DND-41 (cell line): ENCODE measurements at regions not wholly inside any gene's neighbourhood (a gene's known extent, or its start where the extent isn't known, plus 50 kb on each side); places are given as distances from the start of the nearest gene placed in this dataset.

Experiments
- ATAC-seq: fragments of 200-7000 bp; cut with Tn5 transposase; 3 replicates; pipeline ENCODE4 v1.9.1; 2021; ENCODE audit warnings: low read depth; ENCODE audit not compliant: insufficient read depth
- DNase-seq: peaks from one replicate; pipeline ENCODE4 v3.0.0-alpha.2; 2020
- H2AFZ ChIP-seq: 2 replicates; pipeline ENCODE4 v1.6.0; 2012; ENCODE audit warnings: low read depth, low read length
- H3K27ac ChIP-seq: 2 replicates; pipeline ENCODE4 v1.5.1; 2012; ENCODE audit warnings: low read length, inconsistent platforms
- H3K27me3 ChIP-seq: fragments of 200-600 bp; sonication (generic); 2 replicates; pipeline ENCODE4 v1.6.0; 2012; ENCODE audit warnings: low read length, mild to moderate bottlenecking, inconsistent platforms; ENCODE audit not compliant: insufficient read depth, poor library complexity
- H3K36me3 ChIP-seq: 2 replicates; pipeline ENCODE4 v1.5.1; 2012; ENCODE audit warnings: low read length, inconsistent platforms; ENCODE audit not compliant: insufficient read depth
- H3K4me1 ChIP-seq: 2 replicates; pipeline ENCODE4 v1.5.1; 2012; ENCODE audit warnings: mild to moderate bottlenecking, low read length; ENCODE audit not compliant: insufficient read depth
- H3K4me2 ChIP-seq: 2 replicates; pipeline ENCODE4 v1.6.0; 2012; ENCODE audit warnings: mild to moderate bottlenecking, moderate library complexity, low read length, inconsistent platforms; ENCODE audit not compliant: insufficient read depth
- H3K4me3 ChIP-seq, 2 experiments: fragments of 200-600 bp in 1 of 2; shearing (Covaris generic) in 1 of 2; 2 replicates each; pipeline ENCODE4 v1.5.1; 2012 to 2016; ENCODE audit warnings: inconsistent platforms in 2 of 2, low read length in 2 of 2, mild to moderate bottlenecking in 2 of 2, low read depth in 1 of 2, moderate library complexity in 1 of 2
- H3K79me2 ChIP-seq: 2 replicates; pipeline ENCODE4 v1.6.0; 2012; ENCODE audit warnings: low read length, inconsistent platforms; ENCODE audit not compliant: insufficient read depth
- H3K9ac ChIP-seq: 2 replicates; pipeline ENCODE4 v1.6.0; 2012; ENCODE audit warnings: low read depth, mild to moderate bottlenecking, inconsistent platforms, low read length, moderate library complexity
- H3K9me3 ChIP-seq: 2 replicates; pipeline ENCODE4 v1.5.1; 2012; ENCODE audit warnings: low read length, moderate library complexity, mild to moderate bottlenecking, inconsistent platforms; ENCODE audit not compliant: insufficient read depth, severe bottlenecking
- H4K20me1 ChIP-seq: 2 replicates; pipeline ENCODE4 v1.6.0; 2012; ENCODE audit warnings: low read length; ENCODE audit not compliant: insufficient read depth
- CTCF ChIP-seq: IDR thresholded peaks from 2 replicates; pipeline ENCODE4 v1.5.1; 2012; ENCODE audit warnings: borderline replicate concordance, low read length, moderate library complexity, mild to moderate bottlenecking; ENCODE audit not compliant: poor library complexity, severe bottlenecking; ENCODE audit errors: extremely low read depth
- EZH2 ChIP-seq: IDR thresholded peaks from 3 replicates; pipeline ENCODE4 v1.6.1; 2012; ENCODE audit warnings: borderline replicate concordance, low read depth, mild to moderate bottlenecking, moderate library complexity, low read length, inconsistent platforms; ENCODE audit not compliant: severe bottlenecking

GRCh38 chr15:66863390-66864085, 161.5 kb downstream of the SMAD6 start:
- ATAC-seq = no peak
- H3K36me3 ChIP-seq = no peaks in the 10 kb centered on the region
- no peak overlapping the region for H3K4me3 ChIP-seq
- no peak overlapping the region for H3K9ac ChIP-seq
- no peak for DNase-seq
- peaks cover under 1% of the 10 kb centered on the region for H3K27me3 ChIP-seq
- H3K9me3 ChIP-seq = no peaks in the 10 kb centered on the region
- TF ChIP-seq CTCF (no peak), EZH2 (no peak)
- H3K27ac ChIP-seq = no peak overlapping the region
- no peaks in the 10 kb centered on the region for H3K79me2 ChIP-seq
- no peaks in the 10 kb centered on the region for H4K20me1 ChIP-seq
- H3K4me1 ChIP-seq = no peaks in the 10 kb centered on the region
- no peak overlapping the region for H3K4me2 ChIP-seq
- no peak overlapping the region for H2AFZ ChIP-seq

- TF ChIP-seq EZH2 = no peak
- no peak for TF ChIP-seq CTCF
- Histone ChIP-seq H3K36me3 (no peaks in the 10 kb centered on the region), H3K4me2 (no peak overlapping the region), H3K4me1 (no peaks in the 10 kb centered on the region), H3K79me2 (no peaks in the 10 kb centered on the region), H3K4me3 (no peak overlapping the region), H3K9ac (no peak overlapping the region), H3K27ac (no peak overlapping the region), H2AFZ (no peak overlapping the region), H4K20me1 (no peaks in the 10 kb centered on the region), H3K27me3 (peaks cover 5% of the 10 kb centered on the region), H3K9me3 (no peaks in the 10 kb centered on the region)
- DNase-seq (no peak), ATAC-seq (no peak)
Measured at GRCh38 chr15:66864086-66864830, 162.2 kb downstream of the SMAD6 start.

- Histone ChIP-seq H3K4me2 (no peak overlapping the region), H3K36me3 (no peaks in the 10 kb centered on the region)
- no peak for ATAC-seq
Measured at GRCh38 chr15:66864871-66865281, 162.8 kb downstream of the SMAD6 start.

More at GRCh38 chr15:66864871-66865281, 162.8 kb downstream of the SMAD6 start:
- Histone ChIP-seq H3K9ac (no peak overlapping the region), H2AFZ (no peak overlapping the region), H3K27me3 (peaks cover 5% of the 10 kb centered on the region), H3K4me1 (no peaks in the 10 kb centered on the region), H3K27ac (no peak overlapping the region), H4K20me1 (no peaks in the 10 kb centered on the region), H3K9me3 (no peaks in the 10 kb centered on the region), H3K4me3 (no peak overlapping the region), H3K79me2 (no peaks in the 10 kb centered on the region)
- DNase-seq = no peak
- TF ChIP-seq CTCF = no peak
- TF ChIP-seq EZH2 = no peak
